Transverse colon (tissue), 4 donors: ENCODE measurements at regions not wholly inside any gene's neighbourhood (a gene's known extent, or its start where the extent isn't known, plus 50 kb on each side); places are given as distances from the start of the nearest gene placed in this dataset.

Source experiments
- DNase-seq: peaks from one replicate; pipeline ENCODE4 v3.0.0-alpha.2; 2019
- H3K27ac ChIP-seq, 4 donors: fragments of 200-600 bp; sonication (generic); 2 replicates each; pipeline ENCODE4 v1.5.1; 2016 to 2018; ENCODE audit warnings: inconsistent platforms in 4 of 4
- H3K27me3 ChIP-seq: fragments of 200-600 bp; sonication (generic); 2 replicates; pipeline ENCODE4 v1.5.1; 2017; ENCODE audit warnings: inconsistent platforms
- H3K36me3 ChIP-seq, 4 donors: fragments of 200-600 bp; sonication (generic); 2 replicates each; pipeline ENCODE4 v1.5.1; 2017 to 2019; ENCODE audit warnings: inconsistent platforms in 4 of 4
- H3K4me1 ChIP-seq, 4 donors: fragments of 200-600 bp; sonication (generic); 2 replicates each; pipeline ENCODE4 v1.5.1; 2017 to 2020; ENCODE audit warnings: inconsistent platforms in 4 of 4
- H3K4me3 ChIP-seq, 4 donors: fragments of 200-600 bp; sonication (generic); 1 replicate in 1 of 4; 2 replicates in 3 of 4; pipeline versions ENCODE4 v1.5.1 to v1.6.1; 2017 to 2019; ENCODE audit warnings: inconsistent platforms in 4 of 4
- H3K9me3 ChIP-seq, 2 donors: fragments of 200-600 bp; sonication (generic); 2 replicates each; pipeline ENCODE4 v1.5.1; 2017 to 2019; ENCODE audit warnings: inconsistent platforms in 2 of 2
- CTCF ChIP-seq, 5 experiments: fragments of 200-600 bp in 3 of 5; fragments of 450-650 bp in 2 of 5; sonication (generic) in 3 of 5; IDR thresholded peaks; 1 replicate in 2 of 5; 2 replicates in 3 of 5; pipeline ENCODE4 v1.5.1; 2016 to 2017; ENCODE audit warnings: antibody characterized with exemption in 5 of 5, inconsistent platforms in 3 of 5, mild to moderate bottlenecking in 2 of 5, moderate library complexity in 1 of 5
- EP300 ChIP-seq: sonication (generic); formaldehyde crosslinking; IDR thresholded peaks from one replicate; pipeline ENCODE4 v1.6.1; 2017; ENCODE audit warnings: antibody characterized with exemption, low read depth
- POLR2A ChIP-seq: fragments of 450-650 bp; IDR thresholded peaks from one replicate; pipeline ENCODE4 v1.6.1; 2016; ENCODE audit warnings: antibody characterized with exemption, mild to moderate bottlenecking, moderate library complexity
- POLR2AphosphoS5 ChIP-seq, 3 donors: sonication (generic); formaldehyde crosslinking; IDR thresholded peaks; one replicate each; pipeline ENCODE4 v1.6.1; 2016; ENCODE audit warnings: antibody characterized with exemption in 3 of 3
- WGBS, 2 donors: methylation state at CpG; one replicate each; pipeline ENCODE4 v1.1.5; 2018; ENCODE audit warnings: low coverage in 1 of 2; 5-methylcytosine and 5-hydroxymethylcytosine counted together
- in situ Hi-C, 4 donors: fragments of 200-750 bp; cut with MboI; loops; one replicate each; pipeline versions ENCODE4 v1.15.0 to v1.15.1; 2017; ENCODE audit warnings: low sequenced_read_pairs in 3 of 4, low pct_ligation_motif_present in 1 of 4, low pct_unique_long_range_greater_than_20kb in 1 of 4
- intact Hi-C: fragments of 100-400 bp; cut with DNase I; formaldehyde crosslinking; loops from one replicate; pipeline ENCODE4 v1.15.1; 2023; ENCODE audit warnings: low total_unique reads

- H3K9me3 ChIP-seq: no peaks in the 10 kb centered on the region
- in situ Hi-C loops: no loop called here
- no peak overlapping the region for H3K4me3 ChIP-seq
- no peaks in the 10 kb centered on the region for H3K4me1 ChIP-seq
- 80 to 87% methylated on average over 1 of the region's 1 CpG for WGBS, 2 donors
- DNase-seq: no peak
- H3K27me3 ChIP-seq: no peaks in the 10 kb centered on the region
- TF ChIP-seq POLR2A: no peak
- no peak for TF ChIP-seq POLR2AphosphoS5 (IDR thresholded peaks at IDR 0.05)
- TF ChIP-seq CTCF (IDR thresholded peaks at IDR 0.05): no peak
- no peak for TF ChIP-seq EP300
- no peak overlapping the region for H3K27ac ChIP-seq
- no peaks in the 10 kb centered on the region for H3K36me3 ChIP-seq
- intact Hi-C loops: no loop called here
Observed at GRCh38 chr17:71501711-71502110, 619.1 kb upstream of the SOX9 start.

- H3K27me3 ChIP-seq: no peaks in the 10 kb centered on the region
- H3K27ac ChIP-seq: no peak overlapping the region
- H3K4me3 ChIP-seq: no peak overlapping the region
- 29 to 43% methylated on average over 1 of the region's 1 CpG for WGBS, 2 donors
- H3K36me3 ChIP-seq: no peaks in the 10 kb centered on the region
- TF ChIP-seq CTCF (IDR thresholded peaks at IDR 0.05) (no peak), EP300 (no peak), POLR2AphosphoS5 (IDR thresholded peaks at IDR 0.05) (no peak), POLR2A (no peak)
- intact Hi-C loops (no loop called here), in situ Hi-C loops (no loop called here)
- H3K9me3 ChIP-seq: no peaks in the 10 kb centered on the region
- no peaks in the 10 kb centered on the region for H3K4me1 ChIP-seq
- DNase-seq: no peak
Observed at GRCh38 chr17:71502443-71502842, 618.4 kb upstream of the SOX9 start.

GRCh38 chr17:71503710-71504465 is 616.9 kb upstream of the SOX9 start:
- Histone ChIP-seq H3K27ac (no peak overlapping the region), H3K4me3 (no peak overlapping the region), H3K27me3 (no peaks in the 10 kb centered on the region), H3K36me3 (no peaks in the 10 kb centered on the region), H3K4me1 (no peaks in the 10 kb centered on the region), H3K9me3 (no peaks in the 10 kb centered on the region)
- 45 to 78% methylated on average over 6 of the region's 6 CpGs for WGBS, 2 donors
- in situ Hi-C loops (no loop called here), intact Hi-C loops (no loop called here)
- TF ChIP-seq CTCF (IDR thresholded peaks at IDR 0.05) (no peak), POLR2AphosphoS5 (IDR thresholded peaks at IDR 0.05) (no peak), EP300 (no peak), POLR2A (no peak)
- DNase-seq: no peak

- H3K36me3 ChIP-seq: no peaks in the 10 kb centered on the region
- no peaks in the 10 kb centered on the region for H3K9me3 ChIP-seq
- no peak overlapping the region for H3K27ac ChIP-seq
- no peaks in the 10 kb centered on the region for H3K27me3 ChIP-seq
- no peak overlapping the region for H3K4me3 ChIP-seq
- DNase-seq: no peak
- H3K4me1 ChIP-seq: no peaks in the 10 kb centered on the region
- 82 to 83% methylated on average over 2 of the region's 2 CpGs for WGBS, 2 donors
- intact Hi-C loops (no loop called here), in situ Hi-C loops (no loop called here)
- TF ChIP-seq POLR2A (no peak), CTCF (IDR thresholded peaks at IDR 0.05) (no peak), POLR2AphosphoS5 (IDR thresholded peaks at IDR 0.05) (no peak), EP300 (no peak)
Observed at GRCh38 chr17:71505200-71505599, 615.6 kb upstream of the SOX9 start.
